ENCODE measurements at regions not wholly inside any gene's neighbourhood (a gene's known extent, or its start where the extent isn't known, plus 50 kb on each side); places are given as distances from the start of the nearest gene placed in this dataset.

- Histone ChIP-seq H3K79me2 (ENCODE audit: insufficient read depth, low read length) (no peaks in the 10 kb centered on the region), H3K36me3 (ENCODE audit: insufficient read depth, low read length) (no peaks in the 10 kb centered on the region), H3K4me3 (ENCODE audit: insufficient read depth, low read depth, low read length) (no peak overlapping the region), H2AFZ (ENCODE audit: low read depth, low read length) (no peak overlapping the region), H3K4me1 (ENCODE audit: insufficient read depth, low read length) (no peaks in the 10 kb centered on the region), H3K27me3 (ENCODE audit: insufficient read depth, low read length) (no peaks in the 10 kb centered on the region), H3K27ac (ENCODE audit: low read depth, low read length) (no peak overlapping the region), H3K9me3 (ENCODE audit: insufficient read depth, low read depth, low read length) (peaks cover 16% of the 10 kb centered on the region), H3K4me2 (ENCODE audit: low read length) (no peak overlapping the region), H4K20me1 (ENCODE audit: insufficient read depth, low read length) (no peaks in the 10 kb centered on the region), H3K9ac (ENCODE audit: low read length) (no peak overlapping the region)
- H3K27me3 Mint-ChIP-seq (ENCODE audit: low read depth, unreplicated experiment), result no peaks in the 10 kb centered on the region
- H3K4me1 Mint-ChIP-seq (ENCODE audit: low read depth, unreplicated experiment), result no peaks in the 10 kb centered on the region
- peaks cover 6% of the 10 kb centered on the region for H3K9me3 Mint-ChIP-seq (ENCODE audit: unreplicated experiment)
- no peak for DNase-seq (ENCODE audit: low read depth)
- H3K36me3 Mint-ChIP-seq (ENCODE audit: low read depth, unreplicated experiment), result no peaks in the 10 kb centered on the region
- no peak overlapping the region for H3K4me3 Mint-ChIP-seq (ENCODE audit: unreplicated experiment)
- H3K27ac Mint-ChIP-seq (ENCODE audit: unreplicated experiment), result no peak overlapping the region
- TF ChIP-seq CTCF (IDR thresholded peaks at IDR 0.05; ENCODE audit: insufficient read depth, low read depth, low read length) (no peak), EZH2 (IDR thresholded peaks at IDR 0.05; ENCODE audit: insufficient read depth, low read length) (no peak)
- no peak for FAIRE-seq
Observed at GRCh38 chrX:723781-724180, 93.2 kb downstream of the SHOX start.

- H3K36me3 ChIP-seq (ENCODE audit: insufficient read depth, low read length), result no peaks in the 10 kb centered on the region
- Mint-ChIP-seq H3K36me3 (ENCODE audit: low read depth, unreplicated experiment) (no peaks in the 10 kb centered on the region), H3K27me3 (ENCODE audit: low read depth, unreplicated experiment) (no peaks in the 10 kb centered on the region), H3K9me3 (ENCODE audit: unreplicated experiment) (peaks cover 8% of the 10 kb centered on the region), H3K4me1 (ENCODE audit: low read depth, unreplicated experiment) (no peaks in the 10 kb centered on the region), H3K27ac (ENCODE audit: unreplicated experiment) (no peak overlapping the region), H3K4me3 (ENCODE audit: unreplicated experiment) (no peak overlapping the region)
- H3K27me3 ChIP-seq (ENCODE audit: insufficient read depth, low read length), result no peaks in the 10 kb centered on the region
- H3K4me1 ChIP-seq (ENCODE audit: insufficient read depth, low read length), result no peaks in the 10 kb centered on the region
- FAIRE-seq (no peak), DNase-seq (ENCODE audit: low read depth) (no peak)
- H2AFZ ChIP-seq (ENCODE audit: low read depth, low read length), result no peak overlapping the region
- H3K79me2 ChIP-seq (ENCODE audit: insufficient read depth, low read length), result no peaks in the 10 kb centered on the region
- no peak overlapping the region for H3K4me3 ChIP-seq (ENCODE audit: insufficient read depth, low read depth, low read length)
- H3K27ac ChIP-seq (ENCODE audit: low read depth, low read length), result no peak overlapping the region
- H3K4me2 ChIP-seq (ENCODE audit: low read length), result no peak overlapping the region
- H3K9me3 ChIP-seq (ENCODE audit: insufficient read depth, low read depth, low read length), result peaks cover 19% of the 10 kb centered on the region
- H4K20me1 ChIP-seq (ENCODE audit: insufficient read depth, low read length), result no peaks in the 10 kb centered on the region
- TF ChIP-seq EZH2 (IDR thresholded peaks at IDR 0.05; ENCODE audit: insufficient read depth, low read length) (no peak), CTCF (IDR thresholded peaks at IDR 0.05; ENCODE audit: insufficient read depth, low read depth, low read length) (no peak)
- no peak overlapping the region for H3K9ac ChIP-seq (ENCODE audit: low read length)
Observed at GRCh38 chrX:721354-721753, 90.8 kb downstream of the SHOX start.

GRCh38 chrX:720825-721224 is 90.2 kb downstream of the SHOX start:
- H3K36me3 ChIP-seq (ENCODE audit: insufficient read depth, low read length), result no peaks in the 10 kb centered on the region
- FAIRE-seq (no peak), DNase-seq (ENCODE audit: low read depth) (no peak)
- no peaks in the 10 kb centered on the region for H4K20me1 ChIP-seq (ENCODE audit: insufficient read depth, low read length)
- H3K9me3 ChIP-seq (ENCODE audit: insufficient read depth, low read depth, low read length), result peaks cover 19% of the 10 kb centered on the region
- H3K9me3 Mint-ChIP-seq (ENCODE audit: unreplicated experiment), result peaks cover 13% of the 10 kb centered on the region
- H3K4me1 Mint-ChIP-seq (ENCODE audit: low read depth, unreplicated experiment), result no peaks in the 10 kb centered on the region
- H3K4me3 Mint-ChIP-seq (ENCODE audit: unreplicated experiment), result no peak overlapping the region
- no peak overlapping the region for H2AFZ ChIP-seq (ENCODE audit: low read depth, low read length)
- no peak overlapping the region for H3K27ac ChIP-seq (ENCODE audit: low read depth, low read length)
- H3K9ac ChIP-seq (ENCODE audit: low read length), result no peak overlapping the region
- H3K79me2 ChIP-seq (ENCODE audit: insufficient read depth, low read length), result no peaks in the 10 kb centered on the region
- no peak overlapping the region for H3K4me2 ChIP-seq (ENCODE audit: low read length)
- no peaks in the 10 kb centered on the region for H3K27me3 ChIP-seq (ENCODE audit: insufficient read depth, low read length)
- no peaks in the 10 kb centered on the region for H3K27me3 Mint-ChIP-seq (ENCODE audit: low read depth, unreplicated experiment)
- no peak overlapping the region for H3K4me3 ChIP-seq (ENCODE audit: insufficient read depth, low read depth, low read length)
- no peaks in the 10 kb centered on the region for H3K36me3 Mint-ChIP-seq (ENCODE audit: low read depth, unreplicated experiment)
- H3K4me1 ChIP-seq (ENCODE audit: insufficient read depth, low read length), result no peaks in the 10 kb centered on the region
- TF ChIP-seq EZH2 (IDR thresholded peaks at IDR 0.05; ENCODE audit: insufficient read depth, low read length), result no peak
- no peak for TF ChIP-seq CTCF (IDR thresholded peaks at IDR 0.05; ENCODE audit: insufficient read depth, low read depth, low read length)
- no peak overlapping the region for H3K27ac Mint-ChIP-seq (ENCODE audit: unreplicated experiment)
